Mucosa of gallbladder (tissue), 1 donor: ENCODE measurements at regions not wholly inside any gene's neighbourhood (a gene's known extent, or its start where the extent isn't known, plus 50 kb on each side); places are given as distances from the start of the nearest gene placed in this dataset.
"Not testable (repeated sequence)": the region's sequence is repeated elsewhere in the genome, so short reads cannot be mapped to it uniquely, and the experiment has no call there.

ENCODE experiments used
- DNase-seq: peaks from one replicate; pipeline ENCODE4 v3.0.0-alpha.2; 2020; ENCODE audit warnings: low spot score
- donor health status: DM: no; HTN: no; CAD: no.

DNA sequence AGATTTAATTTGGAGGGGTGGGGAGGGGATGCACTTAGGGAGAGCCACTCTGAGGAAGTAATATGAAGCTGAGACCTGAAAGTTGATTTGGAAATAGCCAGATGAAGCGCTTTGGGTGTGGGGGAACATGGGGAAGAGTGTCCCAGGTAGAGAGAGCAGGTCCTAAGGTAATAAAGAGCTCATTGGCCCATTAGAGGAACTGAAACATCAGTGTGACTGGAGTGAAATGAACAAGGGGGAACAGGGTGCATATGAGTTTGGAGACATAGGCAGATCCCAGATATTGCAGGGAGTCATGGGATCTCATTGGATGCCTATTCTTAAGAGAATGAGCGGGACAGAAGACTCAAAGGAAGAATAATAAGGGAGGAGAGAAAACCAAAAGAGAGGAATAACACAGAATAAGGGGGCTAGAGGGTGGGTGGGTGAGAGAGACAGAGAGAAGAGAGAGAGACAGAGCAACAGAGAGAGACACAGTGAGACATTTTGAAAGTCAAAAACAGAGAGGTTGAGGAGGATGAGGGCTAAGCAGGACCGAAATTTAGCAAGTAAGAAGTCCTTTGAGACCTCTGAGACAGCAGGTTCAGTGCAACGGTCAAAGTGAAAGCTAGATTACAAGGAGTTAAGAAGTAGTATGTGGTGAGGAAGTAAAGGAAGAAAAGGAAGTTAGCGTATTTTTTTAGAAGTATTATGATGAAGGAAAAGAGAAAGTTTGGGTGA, 54.1 kb upstream of the NOTCH2NLA start:
- not testable (repeated sequence) for DNase-seq

DNA sequence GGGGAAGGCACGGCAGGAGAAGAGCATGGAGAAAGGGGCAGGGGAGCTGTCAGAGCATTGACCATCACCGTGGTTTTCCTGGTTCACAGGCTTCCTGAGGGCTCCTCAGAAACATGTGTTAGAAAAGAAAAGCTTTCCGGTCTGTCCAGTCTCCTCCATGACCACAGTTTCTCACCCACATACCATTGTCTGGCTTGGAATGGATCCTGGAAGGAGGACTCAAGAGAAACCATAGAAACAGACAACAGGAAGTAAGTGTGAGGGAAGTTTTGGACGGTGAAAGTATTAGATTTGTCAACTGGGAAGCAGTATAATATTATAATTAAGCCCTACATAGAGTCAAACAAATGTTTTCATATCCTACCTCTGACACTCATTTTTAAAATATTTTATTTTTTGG, 52.7 kb upstream of the NOTCH2NLA start:
- DNase-seq, result not testable (repeated sequence)

DNA sequence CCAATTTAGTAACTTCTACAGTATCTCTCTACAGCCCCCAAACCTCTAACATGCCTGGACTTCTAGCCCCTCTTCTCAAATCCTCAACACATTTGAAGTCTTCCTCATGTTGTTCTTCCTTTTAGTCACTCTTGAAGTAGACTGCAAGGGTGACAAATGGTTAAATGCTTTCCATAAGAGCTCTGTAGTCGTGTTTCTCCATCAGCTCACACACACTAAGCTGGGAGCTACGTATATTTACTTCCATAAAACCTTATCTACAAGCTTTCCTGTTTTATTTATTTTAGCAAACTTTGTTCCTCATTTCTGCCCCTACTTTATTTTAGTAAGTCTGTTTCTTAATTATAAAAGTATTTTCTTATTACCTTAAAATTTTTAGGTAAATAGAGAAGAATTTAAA, 49.9 kb upstream of the NOTCH2NLA start:
- not testable (repeated sequence) for DNase-seq
